DOHH2 (cell line): ENCODE measurements at regions not wholly inside any gene's neighbourhood (a gene's known extent, or its start where the extent isn't known, plus 50 kb on each side); places are given as distances from the start of the nearest gene placed in this dataset.

Source experiments
- H3F3A ChIP-seq: fragments of 200-600 bp; sonication (generic), shearing (Covaris generic); 2 replicates; pipeline ENCODE4 v1.6.0; 2016; ENCODE audit warnings: antibody characterized with exemption, mild to moderate bottlenecking; ENCODE audit not compliant: control insufficient read depth, insufficient read depth
- H3K27ac ChIP-seq: fragments of 200-600 bp; sonication (generic); 2 replicates; pipeline ENCODE4 v1.5.1; 2014; ENCODE audit warnings: low read depth, mild to moderate bottlenecking, low read length, moderate library complexity
- H3K27me3 ChIP-seq: fragments of 200-600 bp; sonication (generic); 2 replicates; pipeline ENCODE4 v1.6.1; 2014; ENCODE audit warnings: mild to moderate bottlenecking, low read length, mixed read lengths; ENCODE audit not compliant: control insufficient read depth
- H3K36me3 ChIP-seq: fragments of 200-600 bp; sonication (generic); 2 replicates; pipeline ENCODE4 v1.6.1; 2014; ENCODE audit warnings: mild to moderate bottlenecking, low read length, moderate library complexity, mixed read lengths; ENCODE audit not compliant: control insufficient read depth
- H3K4me1 ChIP-seq: fragments of 200-600 bp; sonication (generic); 2 replicates; pipeline ENCODE4 v1.6.1; 2014; ENCODE audit warnings: mild to moderate bottlenecking, low read length, mixed read lengths; ENCODE audit not compliant: control insufficient read depth
- H3K4me2 ChIP-seq: fragments of 200-600 bp; sonication (generic); 2 replicates; pipeline ENCODE4 v1.6.0; 2014; ENCODE audit warnings: mild to moderate bottlenecking, low read length, moderate library complexity
- H3K4me3 ChIP-seq: fragments of 200-600 bp; sonication (generic); 2 replicates; pipeline ENCODE4 v1.5.1; 2014; ENCODE audit warnings: mild to moderate bottlenecking, low read length, mixed read lengths
- H3K79me2 ChIP-seq: fragments of 200-600 bp; sonication (generic); 2 replicates; pipeline ENCODE4 v1.6.1; 2014; ENCODE audit warnings: mild to moderate bottlenecking, low read length, mixed read lengths; ENCODE audit not compliant: control insufficient read depth
- H3K9me2 ChIP-seq: fragments of 200-600 bp; sonication (generic); replicated peaks from 2 replicates; pipeline ENCODE4 v1.6.1; 2014; ENCODE audit warnings: mild to moderate bottlenecking, low read length, mixed read lengths; ENCODE audit not compliant: control insufficient read depth
- H3K9me3 ChIP-seq: fragments of 200-600 bp; sonication (generic); 2 replicates; pipeline ENCODE4 v1.6.1; 2014; ENCODE audit warnings: antibody characterized with exemption, low read length, mixed read lengths; ENCODE audit not compliant: control insufficient read depth, insufficient read depth
- H4K20me1 ChIP-seq: fragments of 200-600 bp; sonication (generic); 2 replicates; pipeline ENCODE4 v1.6.0; 2014; ENCODE audit warnings: low read depth, mild to moderate bottlenecking, antibody characterized with exemption, low read length, moderate library complexity; ENCODE audit not compliant: control insufficient read depth, insufficient read depth
- EZH2phosphoT487 ChIP-seq: fragments of 200-600 bp; sonication (generic); IDR thresholded peaks from 2 replicates; pipeline ENCODE4 v1.6.1; 2017; ENCODE audit warnings: borderline replicate concordance, mild to moderate bottlenecking, antibody characterized with exemption, low read length, moderate library complexity, mixed read lengths
- TF ChIP-seq, protein P1 (sequence below): fragments of 200-600 bp; sonication (generic); IDR thresholded peaks from one replicate; pipeline ENCODE4 v1.5.1; 2014; ENCODE audit warnings: antibody characterized with exemption, mild to moderate bottlenecking, low read depth, low read length; ENCODE audit not compliant: poor library complexity, severe bottlenecking

GRCh38 chr4:35342833-35343232, 901.5 kb downstream of the ARAP2 start:
- Histone ChIP-seq H3K27ac (no peak overlapping the region), H4K20me1 (no peaks in the 10 kb centered on the region), H3K4me2 (no peak overlapping the region), H3K27me3 (no peaks in the 10 kb centered on the region), H3K4me3 (no peak overlapping the region), H3K9me3 (no peaks in the 10 kb centered on the region; the same call in 1 of the 2 replicates), H3K79me2 (no peaks in the 10 kb centered on the region), H3K4me1 (no peaks in the 10 kb centered on the region), H3K36me3 (no peaks in the 10 kb centered on the region), H3F3A (no peaks in the 10 kb centered on the region), H3K9me2 (no peaks in the 10 kb centered on the region)
- TF ChIP-seq EZH2phosphoT487: no peak
- TF ChIP-seq, protein P1, sequence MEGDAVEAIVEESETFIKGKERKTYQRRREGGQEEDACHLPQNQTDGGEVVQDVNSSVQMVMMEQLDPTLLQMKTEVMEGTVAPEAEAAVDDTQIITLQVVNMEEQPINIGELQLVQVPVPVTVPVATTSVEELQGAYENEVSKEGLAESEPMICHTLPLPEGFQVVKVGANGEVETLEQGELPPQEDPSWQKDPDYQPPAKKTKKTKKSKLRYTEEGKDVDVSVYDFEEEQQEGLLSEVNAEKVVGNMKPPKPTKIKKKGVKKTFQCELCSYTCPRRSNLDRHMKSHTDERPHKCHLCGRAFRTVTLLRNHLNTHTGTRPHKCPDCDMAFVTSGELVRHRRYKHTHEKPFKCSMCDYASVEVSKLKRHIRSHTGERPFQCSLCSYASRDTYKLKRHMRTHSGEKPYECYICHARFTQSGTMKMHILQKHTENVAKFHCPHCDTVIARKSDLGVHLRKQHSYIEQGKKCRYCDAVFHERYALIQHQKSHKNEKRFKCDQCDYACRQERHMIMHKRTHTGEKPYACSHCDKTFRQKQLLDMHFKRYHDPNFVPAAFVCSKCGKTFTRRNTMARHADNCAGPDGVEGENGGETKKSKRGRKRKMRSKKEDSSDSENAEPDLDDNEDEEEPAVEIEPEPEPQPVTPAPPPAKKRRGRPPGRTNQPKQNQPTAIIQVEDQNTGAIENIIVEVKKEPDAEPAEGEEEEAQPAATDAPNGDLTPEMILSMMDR: no peak

GRCh38 chr4:35347276-35347675, 897.0 kb downstream of the ARAP2 start:
- H3F3A ChIP-seq: no peaks in the 10 kb centered on the region
- H3K27ac ChIP-seq: no peak overlapping the region
- TF ChIP-seq, protein P1: no peak
- TF ChIP-seq EZH2phosphoT487: no peak
- peaks cover 9% of the 10 kb centered on the region; the same call in 1 of the 2 replicates for H3K9me3 ChIP-seq
- no peaks in the 10 kb centered on the region for H3K4me1 ChIP-seq
- H3K4me3 ChIP-seq: no peak overlapping the region
- H3K9me2 ChIP-seq: no peaks in the 10 kb centered on the region
- no peaks in the 10 kb centered on the region for H3K36me3 ChIP-seq
- H3K79me2 ChIP-seq: no peaks in the 10 kb centered on the region
- no peaks in the 10 kb centered on the region for H3K27me3 ChIP-seq
- H3K4me2 ChIP-seq: no peak overlapping the region
- no peaks in the 10 kb centered on the region for H4K20me1 ChIP-seq

GRCh38 chr4:35358001-35358584, 886.2 kb downstream of the ARAP2 start:
- Histone ChIP-seq H4K20me1 (no peaks in the 10 kb centered on the region), H3K9me3 (no peaks in the 10 kb centered on the region), H3K36me3 (no peaks in the 10 kb centered on the region), H3K27ac (no peak overlapping the region), H3K79me2 (no peaks in the 10 kb centered on the region), H3K4me2 (no peak overlapping the region), H3K27me3 (no peaks in the 10 kb centered on the region), H3K4me1 (no peaks in the 10 kb centered on the region), H3K4me3 (no peak overlapping the region), H3K9me2 (no peaks in the 10 kb centered on the region), H3F3A (no peaks in the 10 kb centered on the region)
- TF ChIP-seq, protein P1: no peak
- TF ChIP-seq EZH2phosphoT487: no peak
